Kidney epithelial cell (primary cell): ENCODE measurements at regions not wholly inside any gene's neighbourhood (a gene's known extent, or its start where the extent isn't known, plus 50 kb on each side); places are given as distances from the start of the nearest gene placed in this dataset.
"Not testable (repeated sequence)": the region's sequence is repeated elsewhere in the genome, so short reads cannot be mapped to it uniquely, and the experiment has no call there.

Source experiments
- DNase-seq: peaks from one replicate; pipeline ENCODE4 v3.0.0-alpha.2; 2010; ENCODE audit warnings: low read depth
- H3K27me3 ChIP-seq: 2 replicates; pipeline ENCODE4 v1.6.0; 2011; ENCODE audit warnings: low read length; ENCODE audit not compliant: control insufficient read depth, insufficient read depth
- H3K36me3 ChIP-seq: 2 replicates; pipeline ENCODE4 v1.5.1; 2011; ENCODE audit warnings: low read length; ENCODE audit not compliant: control insufficient read depth, insufficient read depth
- H3K4me3 ChIP-seq: 2 replicates; pipeline ENCODE4 v1.5.1; 2011; ENCODE audit warnings: low read depth, mild to moderate bottlenecking, control low read depth, low read length
- TF ChIP-seq, protein P1 (sequence below): IDR thresholded peaks from 2 replicates; pipeline ENCODE4 v1.5.1; 2011; ENCODE audit warnings: mild to moderate bottlenecking, moderate library complexity, low read length, control low read depth, inconsistent platforms; ENCODE audit not compliant: insufficient read depth, poor library complexity, severe bottlenecking

DNA sequence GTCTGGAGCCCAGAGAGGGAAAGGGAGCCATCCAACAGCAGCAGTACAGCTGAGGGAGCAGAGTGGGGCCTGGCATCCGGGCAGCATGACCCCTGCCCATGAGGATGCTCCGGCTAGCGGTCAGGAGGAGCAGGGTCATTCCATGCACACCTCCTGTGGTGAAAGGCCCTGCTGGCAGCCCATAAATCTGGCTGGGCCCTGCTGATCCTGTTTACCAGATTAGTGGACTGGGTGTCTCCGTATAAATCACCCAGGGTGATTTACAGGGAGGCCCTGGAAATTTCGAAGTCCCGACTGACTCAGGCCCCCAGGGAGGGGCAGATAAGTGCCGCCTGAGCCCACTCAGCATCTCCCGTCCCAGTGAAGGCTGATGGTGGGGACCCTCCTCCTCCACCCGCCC lies 117.6 kb upstream of the HAND1 start:
- Histone ChIP-seq H3K36me3 (no peaks in the 10 kb centered on the region), H3K27me3 (peaks cover 4% of the 10 kb centered on the region), H3K4me3 (no peak overlapping the region)
- DNase-seq, result no peak
- TF ChIP-seq, protein P1, sequence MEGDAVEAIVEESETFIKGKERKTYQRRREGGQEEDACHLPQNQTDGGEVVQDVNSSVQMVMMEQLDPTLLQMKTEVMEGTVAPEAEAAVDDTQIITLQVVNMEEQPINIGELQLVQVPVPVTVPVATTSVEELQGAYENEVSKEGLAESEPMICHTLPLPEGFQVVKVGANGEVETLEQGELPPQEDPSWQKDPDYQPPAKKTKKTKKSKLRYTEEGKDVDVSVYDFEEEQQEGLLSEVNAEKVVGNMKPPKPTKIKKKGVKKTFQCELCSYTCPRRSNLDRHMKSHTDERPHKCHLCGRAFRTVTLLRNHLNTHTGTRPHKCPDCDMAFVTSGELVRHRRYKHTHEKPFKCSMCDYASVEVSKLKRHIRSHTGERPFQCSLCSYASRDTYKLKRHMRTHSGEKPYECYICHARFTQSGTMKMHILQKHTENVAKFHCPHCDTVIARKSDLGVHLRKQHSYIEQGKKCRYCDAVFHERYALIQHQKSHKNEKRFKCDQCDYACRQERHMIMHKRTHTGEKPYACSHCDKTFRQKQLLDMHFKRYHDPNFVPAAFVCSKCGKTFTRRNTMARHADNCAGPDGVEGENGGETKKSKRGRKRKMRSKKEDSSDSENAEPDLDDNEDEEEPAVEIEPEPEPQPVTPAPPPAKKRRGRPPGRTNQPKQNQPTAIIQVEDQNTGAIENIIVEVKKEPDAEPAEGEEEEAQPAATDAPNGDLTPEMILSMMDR, result no peak

DNA sequence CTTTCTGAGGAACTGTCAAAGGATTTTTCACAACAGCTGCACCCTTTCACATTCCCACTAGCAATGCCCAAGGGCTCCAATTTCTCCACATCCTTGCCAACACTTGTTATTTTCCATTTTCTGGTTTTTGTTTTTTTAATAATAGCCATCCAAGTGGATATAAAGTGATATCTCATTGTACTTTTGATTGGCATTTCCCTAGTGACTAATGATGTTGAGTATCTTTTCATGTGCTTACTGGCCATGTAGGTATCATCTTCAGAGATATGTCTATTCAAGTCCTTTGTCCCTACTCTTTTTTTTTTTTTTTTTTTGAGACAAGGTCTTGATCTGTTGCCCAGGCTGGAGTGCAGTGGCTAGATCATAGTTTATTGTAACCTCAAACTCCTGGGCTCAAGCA lies 115.8 kb upstream of the HAND1 start:
- Histone ChIP-seq H3K4me3 (no peak overlapping the region), H3K27me3 (peaks cover 2% of the 10 kb centered on the region), H3K36me3 (no peaks in the 10 kb centered on the region)
- no peak for DNase-seq
- TF ChIP-seq, protein P1, result no peak

DNA sequence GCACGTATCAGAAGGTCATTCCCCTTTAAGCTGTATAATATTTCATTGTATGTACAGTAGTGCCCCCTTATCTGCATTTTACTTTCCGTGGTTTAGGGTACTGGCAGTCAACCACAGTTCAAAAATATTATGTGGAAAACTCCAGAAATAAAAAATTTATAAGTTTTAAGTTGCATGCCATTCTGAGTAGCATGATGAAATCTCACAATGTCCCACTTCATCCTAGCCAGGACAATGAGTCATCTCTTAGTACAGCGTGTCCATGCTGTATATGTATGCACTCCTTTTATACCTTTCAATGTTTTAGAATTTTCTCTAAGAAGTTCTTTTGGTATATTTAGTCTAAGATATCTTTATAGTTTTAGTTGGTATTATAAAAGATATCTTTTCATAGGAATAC lies 115.0 kb upstream of the HAND1 start:
- no peaks in the 10 kb centered on the region for H3K36me3 ChIP-seq
- TF ChIP-seq, protein P1, result no peak
- H3K27me3 ChIP-seq, result peaks cover 2% of the 10 kb centered on the region
- no peak for DNase-seq
- H3K4me3 ChIP-seq, result no peak overlapping the region

DNA sequence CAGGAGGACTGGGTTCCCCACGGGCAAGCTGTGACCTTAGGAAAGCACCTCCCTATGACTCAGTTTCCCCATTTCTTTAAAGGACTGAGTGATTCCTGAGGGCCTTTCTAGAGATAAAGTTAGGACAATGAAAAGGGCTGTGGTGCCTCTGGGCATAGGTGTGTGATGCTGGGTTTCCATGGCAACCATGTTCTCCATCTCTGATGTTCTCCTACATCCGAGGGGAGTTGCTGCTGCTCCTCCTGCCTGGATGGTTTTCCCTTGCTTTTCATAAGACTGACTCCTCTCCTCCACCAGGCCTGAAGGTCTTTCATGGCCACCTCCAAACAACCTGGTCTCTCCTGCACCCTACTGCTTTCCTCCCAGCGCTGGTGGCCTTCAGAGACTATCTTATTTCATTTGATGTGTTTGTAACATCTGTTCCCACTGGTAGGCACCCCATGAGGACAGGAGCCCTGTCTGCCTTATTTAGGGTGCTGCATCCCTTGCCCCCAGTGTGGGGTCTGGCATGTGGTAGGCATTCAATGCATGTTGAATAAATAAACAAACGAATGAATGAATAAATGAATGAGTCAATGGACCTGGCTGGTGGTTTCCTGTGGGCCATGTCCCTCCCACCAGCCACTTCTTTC lies 112.2 kb upstream of the HAND1 start:
- TF ChIP-seq, protein P1, result no peak
- H3K27me3 ChIP-seq, result peaks cover 3% of the 10 kb centered on the region

DNA sequence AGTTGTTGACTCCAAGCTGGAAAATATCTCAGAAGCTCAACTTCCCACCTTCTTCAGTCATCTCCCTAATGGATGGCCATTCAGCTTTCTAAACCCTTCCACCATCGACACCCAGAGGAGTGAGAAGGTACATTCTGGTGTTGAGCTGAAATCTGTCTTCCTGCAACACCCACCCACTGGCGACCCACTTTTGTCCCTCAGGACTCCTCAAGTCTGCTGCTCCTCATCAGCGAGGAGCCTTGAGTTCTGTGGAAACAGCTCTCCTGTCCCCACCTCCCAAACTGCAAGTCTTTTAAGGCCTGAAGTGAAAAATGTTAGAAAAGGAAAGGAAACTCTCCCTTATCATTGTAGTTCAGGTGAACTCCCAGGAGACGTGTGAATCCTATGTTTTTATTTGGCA lies 111.5 kb upstream of the HAND1 start:
- H3K36me3 ChIP-seq, result no peaks in the 10 kb centered on the region
- peaks cover 3% of the 10 kb centered on the region for H3K27me3 ChIP-seq
- no peak overlapping the region for H3K4me3 ChIP-seq
- TF ChIP-seq, protein P1, result no peak
- DNase-seq, result no peak

More for the DNA sequence above, 112.2 kb upstream of the HAND1 start:
- H3K4me3 ChIP-seq, result no peak overlapping the region
- H3K36me3 ChIP-seq, result no peaks in the 10 kb centered on the region
- no peak for DNase-seq

DNA sequence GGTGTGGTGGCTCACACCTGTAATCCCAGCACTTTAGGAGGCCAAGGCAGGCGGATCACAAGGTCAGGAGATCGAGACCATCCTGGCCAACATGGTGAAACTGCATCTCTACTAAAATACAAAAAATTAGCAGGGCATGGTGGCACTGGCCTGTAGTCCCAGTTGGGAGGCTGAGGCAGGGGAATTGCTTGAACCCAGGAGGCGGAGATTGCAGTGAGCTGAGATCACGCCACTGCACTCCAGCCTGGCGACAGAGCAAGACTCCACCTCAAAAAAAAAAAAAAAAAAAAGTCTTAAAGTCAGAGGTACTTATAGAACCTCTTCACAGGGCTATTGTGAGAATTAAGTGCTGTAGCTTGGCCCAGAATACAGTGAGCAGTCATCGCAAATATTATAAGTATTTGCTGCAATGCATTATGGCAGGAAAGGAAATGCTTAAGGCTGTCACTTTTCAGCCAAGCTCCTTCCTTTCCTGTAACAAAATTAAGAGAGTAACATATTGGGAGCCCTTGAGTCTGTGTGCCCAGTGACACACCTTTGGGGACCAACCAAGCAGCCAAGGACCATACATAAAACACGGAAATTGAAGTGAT lies 110.9 kb upstream of the HAND1 start:
- not testable (repeated sequence) for DNase-seq, H3K36me3 ChIP-seq, H3K4me3 ChIP-seq, H3K27me3 ChIP-seq
